Endothelial cell of umbilical vein (primary cell): ENCODE measurements at regions not wholly inside any gene's neighbourhood (a gene's known extent, or its start where the extent isn't known, plus 50 kb on each side); places are given as distances from the start of the nearest gene placed in this dataset.

Experiments used
- BruUV-seq: library from RNA; stranded (reverse); fragments of 400-500 nt; replicated peaks from 2 replicates; lab custom pipeline; 2021; lab: Mats Ljungman, UMichigan
- CTCF ChIA-PET: fragments of 300-600, 350-600 bp; sonication (Branson Sonifier 250); formaldehyde crosslinking; loops from one replicate; lab custom pipeline; 2021; ENCODE audit warnings: antibody characterized with exemption, inconsistent platforms; lab: Charles Lee
- POLR2A ChIA-PET: fragments of 300-600, 350-600 bp; sonication (Branson Sonifier 250); formaldehyde crosslinking; loops from one replicate; lab custom pipeline; 2021; ENCODE audit warnings: antibody characterized with exemption, inconsistent platforms; lab: Charles Lee
- DNase-seq: peaks from one replicate; pipeline ENCODE4 v3.0.0-alpha.2; 2011; ENCODE audit warnings: low read depth, low spot score
- FAIRE-seq: peaks from 2 replicates; lab custom pipeline; 2011; peaks lifted over from hg19 to GRCh38; lab: Jason Lieb, UNC
- H2AFZ ChIP-seq: 2 replicates; pipeline ENCODE4 v1.6.0; 2012; ENCODE audit warnings: low read depth, low read length, control low read depth, inconsistent platforms
- H3K27ac ChIP-seq: 2 replicates; pipeline ENCODE4 v1.5.1; 2011; ENCODE audit warnings: low read depth, mild to moderate bottlenecking, control low read depth, low read length, moderate library complexity; ENCODE audit not compliant: insufficient read depth
- H3K27me3 ChIP-seq, 2 experiments: 2 replicates each; pipeline versions ENCODE4 v1.6.0 to v1.6.1; 2011; ENCODE audit warnings: low read length in 2 of 2, mixed read lengths in 1 of 2; ENCODE audit not compliant: control insufficient read depth in 2 of 2, insufficient read depth in 2 of 2
- H3K36me3 ChIP-seq, 2 experiments: 2 replicates in 1 of 2; 3 replicates in 1 of 2; pipeline ENCODE4 v1.5.1; 2011; ENCODE audit warnings: low read length in 2 of 2, mild to moderate bottlenecking in 1 of 2, moderate library complexity in 1 of 2; ENCODE audit not compliant: control insufficient read depth in 2 of 2, insufficient read depth in 2 of 2; ENCODE audit errors: extremely low read depth in 1 of 2
- H3K4me1 ChIP-seq: 3 replicates; pipeline ENCODE4 v1.5.1; 2011; ENCODE audit warnings: mild to moderate bottlenecking, low read length; ENCODE audit not compliant: control insufficient read depth, insufficient read depth; ENCODE audit errors: extremely low read depth
- H3K4me2 ChIP-seq: 2 replicates; pipeline ENCODE4 v1.6.1; 2011; ENCODE audit warnings: low read length, control low read depth, mixed read lengths; ENCODE audit not compliant: insufficient read depth
- H3K4me3 ChIP-seq, 3 experiments: fragments of 200-600 bp in 1 of 3; sonication (generic), shearing (Covaris generic) in 1 of 3; replicated peaks in 1 of 3; 2 replicates each; pipeline ENCODE4 v1.5.1; 2011 to 2016; ENCODE audit warnings: control low read depth in 3 of 3, low read length in 3 of 3, mild to moderate bottlenecking in 2 of 3, inconsistent platforms in 1 of 3, low read depth in 1 of 3, moderate library complexity in 1 of 3; ENCODE audit not compliant: insufficient read depth in 1 of 3
- H3K79me2 ChIP-seq: 2 replicates; pipeline ENCODE4 v1.6.0; 2012; ENCODE audit warnings: low read length, inconsistent platforms; ENCODE audit not compliant: control insufficient read depth, insufficient read depth
- H3K9ac ChIP-seq: replicated peaks from 2 replicates; pipeline ENCODE3; 2011; ENCODE audit warnings: low read length, control low read depth; ENCODE audit not compliant: insufficient read depth; ENCODE audit errors: extremely low read depth
- H3K9me1 ChIP-seq: replicated peaks from 3 replicates; pipeline ENCODE4 v1.6.0; 2011; ENCODE audit warnings: mild to moderate bottlenecking, low read length; ENCODE audit not compliant: control insufficient read depth, insufficient read depth; ENCODE audit errors: extremely low read depth
- H3K9me3 ChIP-seq: replicated peaks from 2 replicates; pipeline ENCODE4 v1.5.1; 2012; ENCODE audit warnings: low read length, inconsistent platforms; ENCODE audit not compliant: control insufficient read depth, insufficient read depth
- H4K20me1 ChIP-seq: replicated peaks from 2 replicates; pipeline ENCODE3; 2011; ENCODE audit warnings: mild to moderate bottlenecking, low read length; ENCODE audit not compliant: control insufficient read depth, insufficient read depth; ENCODE audit errors: extremely low read depth
- CTCF ChIP-seq, 2 donors: IDR thresholded peaks; 1 replicate in 1 of 2; 2 replicates in 1 of 2; pipeline ENCODE4 v1.5.1; 2011; ENCODE audit warnings: low read length in 2 of 2, mild to moderate bottlenecking in 2 of 2, moderate library complexity in 2 of 2, control low read depth in 1 of 2, inconsistent platforms in 1 of 2, low read depth in 1 of 2; ENCODE audit not compliant: insufficient read depth in 1 of 2; ENCODE audit errors: extremely low read depth in 1 of 2
- EZH2 ChIP-seq: IDR thresholded peaks from 2 replicates; pipeline ENCODE4 v1.6.1; 2012; ENCODE audit warnings: borderline replicate concordance, low read depth, mild to moderate bottlenecking, moderate library complexity, low read length, inconsistent platforms; ENCODE audit not compliant: severe bottlenecking
- FOS ChIP-seq: IDR thresholded peaks from 2 replicates; pipeline ENCODE4 v1.6.1; 2011; ENCODE audit warnings: mild to moderate bottlenecking, low read length, moderate library complexity, borderline replicate concordance; ENCODE audit not compliant: insufficient read depth
- GATA2 ChIP-seq: IDR thresholded peaks from 2 replicates; pipeline ENCODE4 v1.7.0; 2011; ENCODE audit warnings: low read depth, mild to moderate bottlenecking, moderate library complexity, mixed read lengths, low read length; ENCODE audit not compliant: insufficient read length, insufficient read depth
- JUN ChIP-seq: IDR thresholded peaks from 2 replicates; pipeline ENCODE4 v1.6.1; 2011; ENCODE audit warnings: borderline replicate concordance, low read depth; ENCODE audit not compliant: insufficient read length, insufficient read depth
- MAX ChIP-seq: IDR thresholded peaks from 2 replicates; pipeline ENCODE4 v1.6.1; 2011; ENCODE audit not compliant: insufficient read depth, insufficient read length
- MYC ChIP-seq: IDR thresholded peaks from one replicate; pipeline ENCODE4 v1.6.1; 2011; ENCODE audit warnings: mild to moderate bottlenecking, low read depth, low read length
- POLR2A ChIP-seq: IDR thresholded peaks from 2 replicates; pipeline ENCODE4 v1.6.1; 2012; ENCODE audit warnings: low read depth, mild to moderate bottlenecking, control low read depth, low read length
- POLR2AphosphoS5 ChIP-seq: IDR thresholded peaks from 2 replicates; pipeline ENCODE4 v1.6.1; 2012; ENCODE audit warnings: low read depth, mild to moderate bottlenecking, control low read depth, low read length, moderate library complexity; ENCODE audit not compliant: insufficient read depth
- dilution Hi-C: fragments of 300-500 bp; cut with MboI; formaldehyde crosslinking; loops from one replicate; pipeline ENCODE4 v1.15.0; 2019; ENCODE audit warnings: low sequenced_read_pairs; ENCODE audit not compliant: extremely low pct_ligation_motif_present
- intact Hi-C: fragments of 100-400 bp; cut with micrococcal nuclease; formaldehyde crosslinking; loops from one replicate; pipeline ENCODE4 v1.10.0; 2022

GRCh38 chr7:67523713-67524112 is 527.1 kb downstream of the TYW1 start:
- H3K9me1 ChIP-seq, result no peaks in the 10 kb centered on the region
- dilution Hi-C loops (no loop called here), intact Hi-C loops (no loop called here)
- no peaks in the 10 kb centered on the region for H3K36me3 ChIP-seq
- H3K27me3 ChIP-seq, result no peaks in the 10 kb centered on the region
- no peaks in the 10 kb centered on the region for H4K20me1 ChIP-seq
- peaks cover 3% of the 10 kb centered on the region for H3K9me3 ChIP-seq
- H3K4me1 ChIP-seq, result no peaks in the 10 kb centered on the region
- H3K4me2 ChIP-seq, result no peak overlapping the region
- H2AFZ ChIP-seq, result no peak overlapping the region
- ChIA-PET POLR2A (no interaction called here), CTCF (interaction anchor here (1.1 kb wide), 1 partner anchor 14 kb away, joined by 3 read pairs; no protein-coding TSS in a partner anchor)
- FAIRE-seq (no peak), DNase-seq (no peak)
- no peak overlapping the region for H3K9ac ChIP-seq
- BruUV-seq, result no TSS peak
- H3K79me2 ChIP-seq, result no peaks in the 10 kb centered on the region
- H3K4me3 ChIP-seq, result no peak overlapping the region
- H3K27ac ChIP-seq, result no peak overlapping the region
- TF ChIP-seq POLR2A (no peak), GATA2 (no peak), MAX (no peak), MYC (no peak), JUN (no peak), EZH2 (no peak), FOS (no peak), CTCF (IDR thresholded peaks at IDR 0.05; ENCODE audit: extremely low read depth in 1 of 2, insufficient read depth in 1 of 2, low read depth in 1 of 2, low read length in 2 of 2) (no peak), POLR2AphosphoS5 (no peak)
